ENCODE measurements at regions not wholly inside any gene's neighbourhood (a gene's known extent, or its start where the extent isn't known, plus 50 kb on each side); places are given as distances from the start of the nearest gene placed in this dataset.

GRCh38 chr6:3522561-3523260 is 65.9 kb upstream of the SLC22A23 start:
- TF ChIP-seq, protein P1, sequence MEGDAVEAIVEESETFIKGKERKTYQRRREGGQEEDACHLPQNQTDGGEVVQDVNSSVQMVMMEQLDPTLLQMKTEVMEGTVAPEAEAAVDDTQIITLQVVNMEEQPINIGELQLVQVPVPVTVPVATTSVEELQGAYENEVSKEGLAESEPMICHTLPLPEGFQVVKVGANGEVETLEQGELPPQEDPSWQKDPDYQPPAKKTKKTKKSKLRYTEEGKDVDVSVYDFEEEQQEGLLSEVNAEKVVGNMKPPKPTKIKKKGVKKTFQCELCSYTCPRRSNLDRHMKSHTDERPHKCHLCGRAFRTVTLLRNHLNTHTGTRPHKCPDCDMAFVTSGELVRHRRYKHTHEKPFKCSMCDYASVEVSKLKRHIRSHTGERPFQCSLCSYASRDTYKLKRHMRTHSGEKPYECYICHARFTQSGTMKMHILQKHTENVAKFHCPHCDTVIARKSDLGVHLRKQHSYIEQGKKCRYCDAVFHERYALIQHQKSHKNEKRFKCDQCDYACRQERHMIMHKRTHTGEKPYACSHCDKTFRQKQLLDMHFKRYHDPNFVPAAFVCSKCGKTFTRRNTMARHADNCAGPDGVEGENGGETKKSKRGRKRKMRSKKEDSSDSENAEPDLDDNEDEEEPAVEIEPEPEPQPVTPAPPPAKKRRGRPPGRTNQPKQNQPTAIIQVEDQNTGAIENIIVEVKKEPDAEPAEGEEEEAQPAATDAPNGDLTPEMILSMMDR (IDR thresholded peaks at IDR 0.05) = no peak
- H3K4me3 Mint-ChIP-seq (ENCODE audit: unreplicated experiment) = no peak overlapping the region
- H3K4me1 Mint-ChIP-seq (ENCODE audit: unreplicated experiment) = peaks cover 63% of the 10 kb centered on the region
- no peaks in the 10 kb centered on the region for H3K9me3 Mint-ChIP-seq (ENCODE audit: unreplicated experiment)
- peak overlapping the region; percentile 74 for H3K27ac Mint-ChIP-seq (ENCODE audit: unreplicated experiment)
- no peaks in the 10 kb centered on the region for H3K36me3 Mint-ChIP-seq (ENCODE audit: unreplicated experiment)
- no peaks in the 10 kb centered on the region for H3K27me3 Mint-ChIP-seq (ENCODE audit: unreplicated experiment)
- no peak for DNase-seq (ENCODE audit: extremely low spot score, unreplicated experiment)

- H3K27me3 Mint-ChIP-seq (ENCODE audit: unreplicated experiment) = no peaks in the 10 kb centered on the region
- peak overlapping the region; percentile 78 for H3K27ac Mint-ChIP-seq (ENCODE audit: unreplicated experiment)
- H3K36me3 Mint-ChIP-seq (ENCODE audit: unreplicated experiment) = no peaks in the 10 kb centered on the region
- no peaks in the 10 kb centered on the region for H3K9me3 Mint-ChIP-seq (ENCODE audit: unreplicated experiment)
- no peak overlapping the region for H3K4me3 Mint-ChIP-seq (ENCODE audit: unreplicated experiment)
- peaks cover 66% of the 10 kb centered on the region for H3K4me1 Mint-ChIP-seq (ENCODE audit: unreplicated experiment)
- DNase-seq (ENCODE audit: extremely low spot score, unreplicated experiment) = no peak
- TF ChIP-seq, protein P1 (IDR thresholded peaks at IDR 0.05) = no peak
These were observed 63.7 kb upstream of the SLC22A23 start for GRCh38 chr6:3520281-3521230.

DNA sequence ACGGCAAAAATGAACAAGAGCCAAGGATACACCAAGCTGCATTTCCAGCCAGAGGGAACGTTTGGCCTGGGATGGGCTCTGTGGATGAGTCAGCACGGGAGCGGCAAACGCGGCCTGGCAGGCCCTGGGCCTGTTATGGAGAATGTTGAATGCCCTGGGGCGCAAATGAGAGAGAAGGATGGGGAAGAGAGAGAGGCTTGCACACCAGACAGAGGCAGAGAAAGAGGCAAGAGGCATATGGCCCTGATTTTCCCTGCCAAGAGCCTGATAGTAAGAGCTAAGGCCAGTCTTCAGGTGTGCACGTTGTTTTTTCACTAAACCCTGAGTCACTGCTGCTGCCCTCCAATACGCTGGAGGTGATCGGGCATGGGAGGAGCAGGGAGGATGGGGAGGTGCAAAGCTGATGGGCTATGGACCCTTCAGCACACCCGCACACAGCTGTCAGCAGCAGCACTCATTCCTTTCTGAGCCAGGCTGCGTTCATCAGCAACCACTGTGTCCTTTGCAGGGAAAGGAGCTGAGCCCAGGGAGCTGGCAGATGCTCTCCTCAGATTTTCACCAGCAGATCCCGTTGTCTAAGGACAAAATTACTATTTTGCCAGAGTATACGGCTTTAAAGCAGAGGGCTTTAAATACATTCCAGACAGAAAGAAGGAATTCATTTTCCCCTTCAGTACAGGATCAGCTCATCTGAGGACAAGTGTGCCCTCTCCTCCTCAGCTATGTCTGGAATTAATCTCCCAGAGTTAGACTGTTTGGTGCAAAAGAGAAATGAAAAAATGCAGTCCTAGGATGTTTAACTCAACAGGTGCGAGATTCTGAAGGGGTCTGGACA is 61.7 kb upstream of the SLC22A23 start:
- DNase-seq (ENCODE audit: extremely low spot score, unreplicated experiment) = peak; percentile 89
- peaks cover 59% of the 10 kb centered on the region for H3K4me1 Mint-ChIP-seq (ENCODE audit: unreplicated experiment)
- no peaks in the 10 kb centered on the region for H3K9me3 Mint-ChIP-seq (ENCODE audit: unreplicated experiment)
- peak overlapping the region; percentile 90 for H3K27ac Mint-ChIP-seq (ENCODE audit: unreplicated experiment)
- no peaks in the 10 kb centered on the region for H3K27me3 Mint-ChIP-seq (ENCODE audit: unreplicated experiment)
- H3K36me3 Mint-ChIP-seq (ENCODE audit: unreplicated experiment) = no peaks in the 10 kb centered on the region
- TF ChIP-seq, protein P1 (IDR thresholded peaks at IDR 0.05) = no peak
- peak overlapping the region; percentile 27 for H3K4me3 Mint-ChIP-seq (ENCODE audit: unreplicated experiment)

- Mint-ChIP-seq H3K9me3 (ENCODE audit: unreplicated experiment) (no peaks in the 10 kb centered on the region), H3K36me3 (ENCODE audit: unreplicated experiment) (no peaks in the 10 kb centered on the region), H3K4me1 (ENCODE audit: unreplicated experiment) (peaks cover 47% of the 10 kb centered on the region), H3K27ac (ENCODE audit: unreplicated experiment) (peak overlapping the region; percentile 18), H3K4me3 (ENCODE audit: unreplicated experiment) (no peak overlapping the region), H3K27me3 (ENCODE audit: unreplicated experiment) (no peaks in the 10 kb centered on the region)
- DNase-seq (ENCODE audit: extremely low spot score, unreplicated experiment) = no peak
- TF ChIP-seq, protein P1 (IDR thresholded peaks at IDR 0.05) = no peak
These were observed 60.5 kb upstream of the SLC22A23 start for GRCh38 chr6:3517350-3517749.
